ENCODE measurements at regions not wholly inside any gene's neighbourhood (a gene's known extent, or its start where the extent isn't known, plus 50 kb on each side); places are given as distances from the start of the nearest gene placed in this dataset.
"Not testable (repeated sequence)": the region's sequence is repeated elsewhere in the genome, so short reads cannot be mapped to it uniquely, and the experiment has no call there.

DNA sequence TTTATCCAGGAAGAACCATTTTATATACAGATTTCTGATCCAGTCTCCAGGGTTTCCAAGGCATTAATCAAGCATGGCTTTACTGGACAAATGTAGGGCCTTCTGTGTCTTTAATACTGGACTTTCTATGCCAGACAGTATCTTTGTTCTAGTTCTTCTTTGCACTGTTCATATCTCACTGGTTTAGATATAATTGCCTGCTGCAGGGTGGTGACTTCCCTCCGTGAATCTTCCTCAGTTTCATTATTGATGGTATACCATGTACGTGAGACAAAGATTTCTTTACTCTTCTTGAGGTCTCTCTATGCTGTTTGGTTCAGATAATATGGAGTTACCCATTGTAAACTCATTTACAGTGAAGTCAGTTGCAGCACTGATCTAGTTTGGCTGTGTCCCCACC, 146.5 kb upstream of the NIPA1 start:
- TF ChIP-seq TAF1 (CRISPR knock-in tag; IDR thresholded peaks at IDR 0.05); PAF1 (CRISPR knock-in tag; IDR thresholded peaks at IDR 0.05); KLF9 (CRISPR knock-in tag; IDR thresholded peaks at IDR 0.05; ENCODE audit: low read depth): not testable (repeated sequence)
- TF ChIP-seq, protein P1, sequence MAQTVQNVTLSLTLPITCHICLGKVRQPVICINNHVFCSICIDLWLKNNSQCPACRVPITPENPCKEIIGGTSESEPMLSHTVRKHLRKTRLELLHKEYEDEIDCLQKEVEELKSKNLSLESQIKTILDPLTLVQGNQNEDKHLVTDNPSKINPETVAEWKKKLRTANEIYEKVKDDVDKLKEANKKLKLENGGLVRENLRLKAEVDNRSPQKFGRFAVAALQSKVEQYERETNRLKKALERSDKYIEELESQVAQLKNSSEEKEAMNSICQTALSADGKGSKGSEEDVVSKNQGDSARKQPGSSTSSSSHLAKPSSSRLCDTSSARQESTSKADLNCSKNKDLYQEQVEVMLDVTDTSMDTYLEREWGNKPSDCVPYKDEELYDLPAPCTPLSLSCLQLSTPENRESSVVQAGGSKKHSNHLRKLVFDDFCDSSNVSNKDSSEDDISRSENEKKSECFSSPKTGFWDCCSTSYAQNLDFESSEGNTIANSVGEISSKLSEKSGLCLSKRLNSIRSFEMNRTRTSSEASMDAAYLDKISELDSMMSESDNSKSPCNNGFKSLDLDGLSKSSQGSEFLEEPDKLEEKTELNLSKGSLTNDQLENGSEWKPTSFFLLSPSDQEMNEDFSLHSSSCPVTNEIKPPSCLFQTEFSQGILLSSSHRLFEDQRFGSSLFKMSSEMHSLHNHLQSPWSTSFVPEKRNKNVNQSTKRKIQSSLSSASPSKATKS (CRISPR knock-in tag; IDR thresholded peaks at IDR 0.05): not testable (repeated sequence)
- TF ChIP-seq, protein P2, sequence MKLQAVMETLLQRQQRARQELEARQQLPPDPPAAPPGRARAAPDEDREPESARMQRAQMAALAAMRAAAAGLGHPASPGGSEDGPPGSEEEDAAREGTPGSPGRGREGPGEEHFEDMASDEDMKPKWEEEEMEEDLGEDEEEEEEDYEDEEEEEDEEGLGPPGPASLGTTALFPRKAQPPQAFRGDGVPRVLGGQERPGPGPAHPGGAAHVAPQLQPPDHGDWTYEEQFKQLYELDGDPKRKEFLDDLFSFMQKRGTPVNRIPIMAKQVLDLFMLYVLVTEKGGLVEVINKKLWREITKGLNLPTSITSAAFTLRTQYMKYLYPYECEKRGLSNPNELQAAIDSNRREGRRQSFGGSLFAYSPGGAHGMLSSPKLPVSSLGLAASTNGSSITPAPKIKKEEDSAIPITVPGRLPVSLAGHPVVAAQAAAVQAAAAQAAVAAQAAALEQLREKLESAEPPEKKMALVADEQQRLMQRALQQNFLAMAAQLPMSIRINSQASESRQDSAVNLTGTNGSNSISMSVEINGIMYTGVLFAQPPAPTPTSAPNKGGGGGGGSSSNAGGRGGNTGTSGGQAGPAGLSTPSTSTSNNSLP (IDR thresholded peaks at IDR 0.05; ENCODE audit: low read depth, low read length): not testable (repeated sequence)
- TF ChIP-seq, protein P3, sequence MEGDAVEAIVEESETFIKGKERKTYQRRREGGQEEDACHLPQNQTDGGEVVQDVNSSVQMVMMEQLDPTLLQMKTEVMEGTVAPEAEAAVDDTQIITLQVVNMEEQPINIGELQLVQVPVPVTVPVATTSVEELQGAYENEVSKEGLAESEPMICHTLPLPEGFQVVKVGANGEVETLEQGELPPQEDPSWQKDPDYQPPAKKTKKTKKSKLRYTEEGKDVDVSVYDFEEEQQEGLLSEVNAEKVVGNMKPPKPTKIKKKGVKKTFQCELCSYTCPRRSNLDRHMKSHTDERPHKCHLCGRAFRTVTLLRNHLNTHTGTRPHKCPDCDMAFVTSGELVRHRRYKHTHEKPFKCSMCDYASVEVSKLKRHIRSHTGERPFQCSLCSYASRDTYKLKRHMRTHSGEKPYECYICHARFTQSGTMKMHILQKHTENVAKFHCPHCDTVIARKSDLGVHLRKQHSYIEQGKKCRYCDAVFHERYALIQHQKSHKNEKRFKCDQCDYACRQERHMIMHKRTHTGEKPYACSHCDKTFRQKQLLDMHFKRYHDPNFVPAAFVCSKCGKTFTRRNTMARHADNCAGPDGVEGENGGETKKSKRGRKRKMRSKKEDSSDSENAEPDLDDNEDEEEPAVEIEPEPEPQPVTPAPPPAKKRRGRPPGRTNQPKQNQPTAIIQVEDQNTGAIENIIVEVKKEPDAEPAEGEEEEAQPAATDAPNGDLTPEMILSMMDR (CRISPR knock-in tag; IDR thresholded peaks at IDR 0.05): not testable (repeated sequence)
- TF ChIP-seq, protein P4, sequence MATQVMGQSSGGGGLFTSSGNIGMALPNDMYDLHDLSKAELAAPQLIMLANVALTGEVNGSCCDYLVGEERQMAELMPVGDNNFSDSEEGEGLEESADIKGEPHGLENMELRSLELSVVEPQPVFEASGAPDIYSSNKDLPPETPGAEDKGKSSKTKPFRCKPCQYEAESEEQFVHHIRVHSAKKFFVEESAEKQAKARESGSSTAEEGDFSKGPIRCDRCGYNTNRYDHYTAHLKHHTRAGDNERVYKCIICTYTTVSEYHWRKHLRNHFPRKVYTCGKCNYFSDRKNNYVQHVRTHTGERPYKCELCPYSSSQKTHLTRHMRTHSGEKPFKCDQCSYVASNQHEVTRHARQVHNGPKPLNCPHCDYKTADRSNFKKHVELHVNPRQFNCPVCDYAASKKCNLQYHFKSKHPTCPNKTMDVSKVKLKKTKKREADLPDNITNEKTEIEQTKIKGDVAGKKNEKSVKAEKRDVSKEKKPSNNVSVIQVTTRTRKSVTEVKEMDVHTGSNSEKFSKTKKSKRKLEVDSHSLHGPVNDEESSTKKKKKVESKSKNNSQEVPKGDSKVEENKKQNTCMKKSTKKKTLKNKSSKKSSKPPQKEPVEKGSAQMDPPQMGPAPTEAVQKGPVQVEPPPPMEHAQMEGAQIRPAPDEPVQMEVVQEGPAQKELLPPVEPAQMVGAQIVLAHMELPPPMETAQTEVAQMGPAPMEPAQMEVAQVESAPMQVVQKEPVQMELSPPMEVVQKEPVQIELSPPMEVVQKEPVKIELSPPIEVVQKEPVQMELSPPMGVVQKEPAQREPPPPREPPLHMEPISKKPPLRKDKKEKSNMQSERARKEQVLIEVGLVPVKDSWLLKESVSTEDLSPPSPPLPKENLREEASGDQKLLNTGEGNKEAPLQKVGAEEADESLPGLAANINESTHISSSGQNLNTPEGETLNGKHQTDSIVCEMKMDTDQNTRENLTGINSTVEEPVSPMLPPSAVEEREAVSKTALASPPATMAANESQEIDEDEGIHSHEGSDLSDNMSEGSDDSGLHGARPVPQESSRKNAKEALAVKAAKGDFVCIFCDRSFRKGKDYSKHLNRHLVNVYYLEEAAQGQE (IDR thresholded peaks at IDR 0.05; ENCODE audit: borderline replicate concordance in 1 of 2, low read depth in 1 of 2, low read length in 2 of 2): not testable (repeated sequence)
